Esophagus muscularis mucosa (tissue), 4 donors: ENCODE measurements at regions not wholly inside any gene's neighbourhood (a gene's known extent, or its start where the extent isn't known, plus 50 kb on each side); places are given as distances from the start of the nearest gene placed in this dataset.

Experiments
- EP300 ChIP-seq: sonication (generic); formaldehyde crosslinking; IDR thresholded peaks from one replicate; pipeline ENCODE4 v1.6.1; 2017; ENCODE audit warnings: antibody characterized with exemption
- POLR2A ChIP-seq: fragments of 450-650 bp; IDR thresholded peaks from one replicate; pipeline ENCODE4 v1.6.1; 2017; ENCODE audit warnings: antibody characterized with exemption, moderate library complexity, mild to moderate bottlenecking, low read depth
- POLR2AphosphoS5 ChIP-seq, 2 donors: sonication (generic); formaldehyde crosslinking; IDR thresholded peaks; one replicate each; pipeline ENCODE4 v1.6.1; 2017; ENCODE audit warnings: antibody characterized with exemption in 2 of 2
- TF ChIP-seq, protein P1 (sequence below), 3 experiments: fragments of 200-600 bp in 2 of 3; fragments of 450-650 bp in 1 of 3; sonication (generic) in 2 of 3; IDR thresholded peaks; one replicate each; pipeline ENCODE4 v1.5.1; 2017 to 2019; ENCODE audit warnings: antibody characterized with exemption in 3 of 3, mild to moderate bottlenecking in 2 of 3, moderate library complexity in 1 of 3

DNA sequence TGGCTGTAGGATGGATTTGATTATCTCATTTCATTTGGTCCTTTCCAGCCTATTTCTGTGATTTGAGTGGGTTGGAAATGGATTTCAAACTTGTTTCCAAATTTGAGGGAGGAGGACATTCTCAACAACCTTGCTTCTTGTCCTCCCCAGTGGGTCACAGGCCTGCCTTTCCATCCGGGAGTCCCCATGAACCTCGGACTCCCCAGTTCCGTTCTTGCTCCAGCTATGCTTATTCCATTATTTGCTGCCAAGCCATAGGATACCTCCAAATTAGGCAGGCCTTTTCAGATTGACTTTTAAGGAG lies 97.8 kb downstream of the DUSP10 start:
- TF ChIP-seq, protein P1, sequence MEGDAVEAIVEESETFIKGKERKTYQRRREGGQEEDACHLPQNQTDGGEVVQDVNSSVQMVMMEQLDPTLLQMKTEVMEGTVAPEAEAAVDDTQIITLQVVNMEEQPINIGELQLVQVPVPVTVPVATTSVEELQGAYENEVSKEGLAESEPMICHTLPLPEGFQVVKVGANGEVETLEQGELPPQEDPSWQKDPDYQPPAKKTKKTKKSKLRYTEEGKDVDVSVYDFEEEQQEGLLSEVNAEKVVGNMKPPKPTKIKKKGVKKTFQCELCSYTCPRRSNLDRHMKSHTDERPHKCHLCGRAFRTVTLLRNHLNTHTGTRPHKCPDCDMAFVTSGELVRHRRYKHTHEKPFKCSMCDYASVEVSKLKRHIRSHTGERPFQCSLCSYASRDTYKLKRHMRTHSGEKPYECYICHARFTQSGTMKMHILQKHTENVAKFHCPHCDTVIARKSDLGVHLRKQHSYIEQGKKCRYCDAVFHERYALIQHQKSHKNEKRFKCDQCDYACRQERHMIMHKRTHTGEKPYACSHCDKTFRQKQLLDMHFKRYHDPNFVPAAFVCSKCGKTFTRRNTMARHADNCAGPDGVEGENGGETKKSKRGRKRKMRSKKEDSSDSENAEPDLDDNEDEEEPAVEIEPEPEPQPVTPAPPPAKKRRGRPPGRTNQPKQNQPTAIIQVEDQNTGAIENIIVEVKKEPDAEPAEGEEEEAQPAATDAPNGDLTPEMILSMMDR (IDR thresholded peaks at IDR 0.05): no peak
- TF ChIP-seq POLR2AphosphoS5 (IDR thresholded peaks at IDR 0.05): no peak
- TF ChIP-seq POLR2A: no peak
- TF ChIP-seq EP300: no peak
